Lung (tissue), 11 donors: ENCODE measurements at regions not wholly inside any gene's neighbourhood (a gene's known extent, or its start where the extent isn't known, plus 50 kb on each side); places are given as distances from the start of the nearest gene placed in this dataset.

ENCODE experiments used
- ATAC-seq: fragments of 200-7000 bp; cut with Tn5 transposase; one replicate; pipeline ENCODE4 v1.9.1; 2020; ENCODE audit warnings: moderate number of reproducible peaks; ENCODE audit not compliant: insufficient read depth, low FRiP score
- DNase-seq, 3 donors: peaks; one replicate each; pipeline ENCODE4 v3.0.0-alpha.2; 2013 to 2017
- H3K27ac ChIP-seq, 2 donors: one replicate each; pipeline ENCODE4 v1.5.1; 2013; ENCODE audit warnings: mild to moderate bottlenecking in 2 of 2, moderate library complexity in 2 of 2, control low read depth in 1 of 2, inconsistent platforms in 1 of 2, low read depth in 1 of 2, low read length in 1 of 2
- H3K27me3 ChIP-seq, 3 donors: one replicate each; pipeline ENCODE4 v1.5.1; 2013; ENCODE audit warnings: low read length in 2 of 3; ENCODE audit not compliant: control insufficient read depth in 3 of 3, insufficient read depth in 3 of 3
- H3K36me3 ChIP-seq, 4 donors: one replicate each; pipeline ENCODE4 v1.5.1; 2013; ENCODE audit warnings: low read length in 4 of 4, mild to moderate bottlenecking in 1 of 4, moderate library complexity in 1 of 4; ENCODE audit not compliant: control insufficient read depth in 4 of 4, insufficient read depth in 4 of 4
- H3K4me1 ChIP-seq, 5 donors: one replicate each; pipeline ENCODE4 v1.5.1; 2013; ENCODE audit warnings: low read length in 5 of 5, mild to moderate bottlenecking in 2 of 5, moderate library complexity in 1 of 5; ENCODE audit not compliant: control insufficient read depth in 5 of 5, insufficient read depth in 5 of 5
- H3K4me3 ChIP-seq: one replicate; pipeline ENCODE4 v1.5.1; 2013; ENCODE audit warnings: mild to moderate bottlenecking, control low read depth, moderate library complexity
- H3K9ac ChIP-seq, 2 donors: one replicate each; pipeline ENCODE4 v1.5.1; 2013; ENCODE audit warnings: low read length in 2 of 2, control low read depth in 1 of 2; ENCODE audit not compliant: insufficient read depth in 1 of 2
- H3K9me3 ChIP-seq, 4 donors: one replicate each; pipeline ENCODE4 v1.5.1; 2013; ENCODE audit warnings: low read length in 3 of 4, mild to moderate bottlenecking in 1 of 4, moderate library complexity in 1 of 4; ENCODE audit not compliant: control insufficient read depth in 4 of 4, insufficient read depth in 3 of 4
- CTCF ChIP-seq: IDR thresholded peaks from 2 replicates; pipeline ENCODE4 v1.5.1; 2012; ENCODE audit warnings: mild to moderate bottlenecking; ENCODE audit errors: control extremely low read depth, extremely low read depth
- WGBS, 2 donors: extraction: QIAGEN DNeasy Blood & Tissue Kit; methylation state at CpG; one replicate each; pipeline ENCODE4 v1.1.7; 2013; 5-methylcytosine and 5-hydroxymethylcytosine counted together
- donor health status: control.
- donor health status: control.
- donor health status: Bipolar disorder and iron deficiency.
- donor health status: healthy.
- donor health status: DM: yes; HTN: yes; CAD: no.

GRCh38 chr1:87926131-87926830, 597.6 kb downstream of the LMO4 start:
- Histone ChIP-seq H3K27me3 (no peaks in the 10 kb centered on the region), H3K9ac (no peak overlapping the region), H3K4me1 (no peaks in the 10 kb centered on the region), H3K36me3 (no peaks in the 10 kb centered on the region), H3K9me3 (peaks cover 0 to 4% (median 2%) of the 10 kb centered on the region in 4 donors), H3K4me3 (no peak overlapping the region), H3K27ac (no peak overlapping the region)
- TF ChIP-seq CTCF: no peak
- ATAC-seq (no peak), DNase-seq (no peak)
- WGBS, 2 donors: 91 to 97% methylated on average over 3 of the region's 3 CpGs

- H3K27me3 ChIP-seq: no peaks in the 10 kb centered on the region
- H3K9me3 ChIP-seq: peaks cover 0 to 4% (median 2%) of the 10 kb centered on the region in 4 donors
- H3K9ac ChIP-seq: no peak overlapping the region
- H3K27ac ChIP-seq: no peak overlapping the region
- no peaks in the 10 kb centered on the region for H3K4me1 ChIP-seq
- DNase-seq (no peak), ATAC-seq (no peak)
- H3K36me3 ChIP-seq: no peaks in the 10 kb centered on the region
- no peak for TF ChIP-seq CTCF
- H3K4me3 ChIP-seq: no peak overlapping the region
- WGBS, 2 donors: 84 to 95% methylated on average over 1 of the region's 1 CpG
These were observed 598.2 kb downstream of the LMO4 start for GRCh38 chr1:87926921-87927320.

DNA sequence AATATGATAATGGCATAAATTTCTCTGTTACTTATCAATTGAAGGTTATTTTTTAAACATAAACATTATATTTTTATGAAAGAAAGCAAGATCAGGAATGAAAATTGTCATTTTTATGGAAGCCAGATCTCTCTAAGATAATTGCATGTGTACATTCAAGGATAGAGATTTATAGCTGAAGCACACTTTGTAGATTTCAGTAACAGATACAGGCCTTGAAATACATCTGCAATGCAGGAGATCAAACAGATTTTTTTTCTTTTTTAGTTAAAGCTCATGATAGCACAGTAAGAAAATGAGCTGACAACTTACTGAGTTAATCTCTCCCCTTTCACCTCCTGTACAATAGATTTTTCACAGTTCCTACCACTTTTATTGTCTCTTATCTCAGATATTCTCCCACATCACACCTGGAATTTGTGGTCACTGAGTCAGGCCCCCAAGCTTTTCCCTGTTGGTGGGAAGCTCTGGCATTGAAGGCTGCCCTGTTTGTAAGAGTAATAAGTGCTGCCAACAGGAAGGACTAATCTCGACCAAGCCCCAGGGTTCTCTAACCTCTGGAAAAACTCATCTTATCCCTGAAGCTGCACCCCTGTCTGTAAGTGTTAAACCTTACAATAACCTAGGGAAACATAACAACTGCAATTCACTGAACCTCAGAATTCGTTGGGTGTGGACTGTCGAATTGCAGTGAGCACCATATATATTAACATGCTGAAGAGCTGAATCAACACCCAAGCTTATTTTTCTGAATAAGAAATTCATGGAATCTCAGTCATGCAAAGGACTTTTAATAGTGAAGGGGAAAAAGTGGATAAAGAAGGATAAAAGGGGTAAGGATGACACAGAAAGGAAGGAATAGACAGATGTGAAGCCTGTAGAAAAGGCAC, 599.0 kb downstream of the LMO4 start:
- no peak overlapping the region for H3K27ac ChIP-seq
- 54 to 82% methylated on average over 3 of the region's 3 CpGs for WGBS, 2 donors

More for the DNA sequence above, 599.0 kb downstream of the LMO4 start:
- no peak overlapping the region for H3K4me3 ChIP-seq
- no peaks in the 10 kb centered on the region for H3K4me1 ChIP-seq
- TF ChIP-seq CTCF: no peak
- no peaks in the 10 kb centered on the region for H3K27me3 ChIP-seq
- peaks cover 0 to 4% (median 2%) of the 10 kb centered on the region in 4 donors for H3K9me3 ChIP-seq
- no peak for ATAC-seq
- no peaks in the 10 kb centered on the region for H3K36me3 ChIP-seq
- H3K9ac ChIP-seq: no peak overlapping the region
- DNase-seq: no peak
